ENCODE measurements at regions not wholly inside any gene's neighbourhood (a gene's known extent, or its start where the extent isn't known, plus 50 kb on each side); places are given as distances from the start of the nearest gene placed in this dataset.

- TF ChIP-seq EZH2phosphoT487 (IDR thresholded peaks at IDR 0.05; ENCODE audit: borderline replicate concordance, low read depth, low read length) (no peak), CTCF (conservative IDR thresholded peaks at IDR 0.05; ENCODE audit: low read length) (no peak)
These were observed 87.1 kb upstream of the CACNA1E start for GRCh38 chr1:181396171-181396670.
